Mesothelial cell of epicardium (in vitro differentiated cells): ENCODE measurements at regions not wholly inside any gene's neighbourhood (a gene's known extent, or its start where the extent isn't known, plus 50 kb on each side); places are given as distances from the start of the nearest gene placed in this dataset.

ENCODE experiments used
- DNase-seq, 2 experiments: peaks; one replicate each; pipeline ENCODE4 v3.0.0; 2021; ENCODE audit warnings: low spot score in 2 of 2; ENCODE audit not compliant: unreplicated experiment in 2 of 2
- H3K27ac Mint-ChIP-seq: 2 replicates; pipeline ENCODE4 v1.8.0; 2021; ENCODE audit warnings: mixed read lengths
- H3K27me3 Mint-ChIP-seq: 2 replicates; pipeline ENCODE4 v1.8.0; 2021; ENCODE audit warnings: low read depth, mixed read lengths
- H3K36me3 Mint-ChIP-seq: 2 replicates; pipeline ENCODE4 v1.8.0; 2021; ENCODE audit warnings: mixed read lengths
- H3K4me1 Mint-ChIP-seq: 2 replicates; pipeline ENCODE4 v1.8.0; 2021; ENCODE audit warnings: mixed read lengths
- H3K4me3 Mint-ChIP-seq: 2 replicates; pipeline ENCODE4 v1.8.0; 2021; ENCODE audit warnings: mild to moderate bottlenecking, moderate library complexity, mixed read lengths
- H3K9me3 Mint-ChIP-seq: 2 replicates; pipeline ENCODE4 v1.8.0; 2021; ENCODE audit warnings: mixed read lengths
- TF ChIP-seq, protein P1 (sequence below): fragments of 200-600 bp; sonication (generic); IDR thresholded peaks from one replicate; pipeline ENCODE4 v1.5.0; 2021; ENCODE audit warnings: antibody characterized with exemption; ENCODE audit not compliant: unreplicated experiment

DNA sequence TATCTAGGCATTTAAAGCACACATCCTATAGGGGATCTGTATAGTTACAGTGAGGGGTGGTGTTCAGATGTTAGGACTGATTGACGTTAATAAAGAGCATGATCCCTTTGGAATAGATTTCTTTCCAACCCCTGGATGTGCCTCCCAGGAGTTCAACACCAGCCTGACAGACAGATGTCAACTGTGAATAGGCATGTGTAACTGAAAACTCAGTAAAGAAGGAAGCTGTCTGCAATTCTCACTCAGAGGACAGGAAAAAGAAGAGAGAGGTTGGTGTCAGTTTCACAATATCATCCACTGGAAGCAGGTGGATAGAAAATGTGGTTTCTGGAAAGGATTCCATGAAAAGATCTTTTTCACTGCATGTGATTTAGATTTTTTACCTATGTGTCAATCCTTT is 396.3 kb downstream of the NSUN3 start:
- no peaks in the 10 kb centered on the region for H3K27me3 Mint-ChIP-seq
- no peaks in the 10 kb centered on the region for H3K9me3 Mint-ChIP-seq

GRCh38 chr3:94460931-94461330 is 398.1 kb downstream of the NSUN3 start:
- H3K27me3 Mint-ChIP-seq: no peaks in the 10 kb centered on the region
- no peak overlapping the region for H3K27ac Mint-ChIP-seq
- no peaks in the 10 kb centered on the region for H3K4me1 Mint-ChIP-seq
- H3K9me3 Mint-ChIP-seq: no peaks in the 10 kb centered on the region
- DNase-seq: no peak
- TF ChIP-seq, protein P1, sequence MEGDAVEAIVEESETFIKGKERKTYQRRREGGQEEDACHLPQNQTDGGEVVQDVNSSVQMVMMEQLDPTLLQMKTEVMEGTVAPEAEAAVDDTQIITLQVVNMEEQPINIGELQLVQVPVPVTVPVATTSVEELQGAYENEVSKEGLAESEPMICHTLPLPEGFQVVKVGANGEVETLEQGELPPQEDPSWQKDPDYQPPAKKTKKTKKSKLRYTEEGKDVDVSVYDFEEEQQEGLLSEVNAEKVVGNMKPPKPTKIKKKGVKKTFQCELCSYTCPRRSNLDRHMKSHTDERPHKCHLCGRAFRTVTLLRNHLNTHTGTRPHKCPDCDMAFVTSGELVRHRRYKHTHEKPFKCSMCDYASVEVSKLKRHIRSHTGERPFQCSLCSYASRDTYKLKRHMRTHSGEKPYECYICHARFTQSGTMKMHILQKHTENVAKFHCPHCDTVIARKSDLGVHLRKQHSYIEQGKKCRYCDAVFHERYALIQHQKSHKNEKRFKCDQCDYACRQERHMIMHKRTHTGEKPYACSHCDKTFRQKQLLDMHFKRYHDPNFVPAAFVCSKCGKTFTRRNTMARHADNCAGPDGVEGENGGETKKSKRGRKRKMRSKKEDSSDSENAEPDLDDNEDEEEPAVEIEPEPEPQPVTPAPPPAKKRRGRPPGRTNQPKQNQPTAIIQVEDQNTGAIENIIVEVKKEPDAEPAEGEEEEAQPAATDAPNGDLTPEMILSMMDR: no peak
- no peak overlapping the region for H3K4me3 Mint-ChIP-seq
- no peaks in the 10 kb centered on the region for H3K36me3 Mint-ChIP-seq

More for the DNA sequence above, 396.3 kb downstream of the NSUN3 start:
- TF ChIP-seq, protein P1: no peak
- no peaks in the 10 kb centered on the region for H3K4me1 Mint-ChIP-seq
- DNase-seq: no peak
- no peaks in the 10 kb centered on the region for H3K36me3 Mint-ChIP-seq
- no peak overlapping the region for H3K27ac Mint-ChIP-seq
- no peak overlapping the region for H3K4me3 Mint-ChIP-seq

DNA sequence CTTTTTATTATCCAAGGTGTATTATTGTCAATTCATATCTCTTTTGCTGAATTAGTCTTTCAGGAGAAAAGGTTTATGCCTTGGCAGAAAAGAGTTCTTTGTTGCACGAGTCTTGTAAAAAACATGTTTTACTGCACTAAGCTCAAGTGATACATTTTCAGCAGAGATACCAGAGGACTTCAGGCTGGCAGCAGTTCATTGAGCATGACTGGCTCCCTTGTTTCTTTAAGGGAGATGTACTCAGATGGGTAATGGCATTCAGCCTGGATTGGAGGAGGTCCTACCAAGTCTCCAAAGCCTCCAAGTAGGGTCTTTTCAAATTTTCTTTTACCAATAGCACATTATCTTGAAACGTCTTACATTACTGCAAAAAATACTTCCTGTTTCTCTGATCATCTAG is 400.1 kb downstream of the NSUN3 start:
- TF ChIP-seq, protein P1: no peak
- Mint-ChIP-seq H3K4me1 (peaks cover 3% of the 10 kb centered on the region), H3K9me3 (no peaks in the 10 kb centered on the region), H3K27me3 (peaks cover 2% of the 10 kb centered on the region), H3K27ac (no peak overlapping the region), H3K36me3 (no peaks in the 10 kb centered on the region), H3K4me3 (no peak overlapping the region)
- DNase-seq: no peak

DNA sequence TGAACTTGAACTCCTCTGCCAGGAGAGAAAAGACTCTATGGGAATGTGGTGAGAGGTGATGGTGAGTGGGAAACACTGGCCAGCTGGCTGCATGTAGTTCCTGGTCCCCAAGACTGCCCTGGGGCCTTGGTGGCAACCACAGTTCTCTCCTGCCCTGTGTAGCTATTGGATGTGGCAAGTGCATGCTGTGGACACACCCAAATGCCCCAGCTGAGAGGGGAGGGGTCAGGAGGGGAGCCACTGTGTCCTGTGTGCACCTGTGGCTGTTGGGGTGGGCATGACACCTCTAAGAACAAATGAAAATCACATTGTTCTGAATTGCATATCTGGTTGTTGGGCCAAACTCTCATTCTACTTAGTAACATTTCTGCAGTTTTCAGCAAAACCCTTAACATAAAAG is 409.6 kb downstream of the NSUN3 start:
- no peak for DNase-seq
- peaks cover 3% of the 10 kb centered on the region for H3K4me1 Mint-ChIP-seq
- H3K27ac Mint-ChIP-seq: no peak overlapping the region
- peaks cover 9% of the 10 kb centered on the region for H3K9me3 Mint-ChIP-seq
- TF ChIP-seq, protein P1: no peak
- H3K27me3 Mint-ChIP-seq: peaks cover 2% of the 10 kb centered on the region
- no peak overlapping the region for H3K4me3 Mint-ChIP-seq
- no peaks in the 10 kb centered on the region for H3K36me3 Mint-ChIP-seq

GRCh38 chr3:94481226-94481898 is 418.5 kb downstream of the NSUN3 start:
- H3K9me3 Mint-ChIP-seq: peaks cover 10% of the 10 kb centered on the region
- no peak overlapping the region for H3K4me3 Mint-ChIP-seq

More at GRCh38 chr3:94481226-94481898, 418.5 kb downstream of the NSUN3 start:
- Mint-ChIP-seq H3K4me1 (peaks cover 5% of the 10 kb centered on the region), H3K27me3 (no peaks in the 10 kb centered on the region), H3K36me3 (no peaks in the 10 kb centered on the region), H3K27ac (no peak overlapping the region)
- TF ChIP-seq, protein P1: no peak
- DNase-seq: no peak
